ENCODE measurements at regions not wholly inside any gene's neighbourhood (a gene's known extent, or its start where the extent isn't known, plus 50 kb on each side); places are given as distances from the start of the nearest gene placed in this dataset.

- no peak for TF ChIP-seq CTCF (optimal IDR thresholded peaks at IDR 0.05 in 1 of 3, IDR thresholded peaks at IDR 0.05 in 1 of 3, conservative IDR thresholded peaks at IDR 0.05 in 1 of 3; ENCODE audit: extremely low read depth in 1 of 3, insufficient read depth in 2 of 3, low read length in 3 of 3)
- no peak for TF ChIP-seq EZH2 (IDR thresholded peaks at IDR 0.05; ENCODE audit: low read length)
- Histone ChIP-seq H3K36me3 (ENCODE audit: control insufficient read depth in 2 of 2, extremely low read depth in 1 of 2, insufficient read depth in 2 of 2, low read length in 2 of 2) (no peaks in the 10 kb centered on the region), H3K27ac (ENCODE audit: control insufficient read depth, insufficient read depth, low read length) (no peak overlapping the region), H3K9me3 (ENCODE audit: control insufficient read depth, low read depth, low read length) (no peaks in the 10 kb centered on the region), H3K4me3 (ENCODE audit: control insufficient read depth in 2 of 3, extremely low read depth in 1 of 3, insufficient read depth in 2 of 3, low read depth in 1 of 3, low read length in 3 of 3) (no peak overlapping the region), H3K4me2 (ENCODE audit: control insufficient read depth, extremely low read depth, insufficient read depth, low read depth, low read length) (no peak overlapping the region), H3K27me3 (ENCODE audit: control insufficient read depth, extremely low read depth, insufficient read depth, low read length) (no peaks in the 10 kb centered on the region), H3K9me1 (ENCODE audit: control insufficient read depth, extremely low read depth, insufficient read depth, low read length) (no peaks in the 10 kb centered on the region), H2AFZ (ENCODE audit: control insufficient read depth, low read length) (no peak overlapping the region), H3K79me2 (ENCODE audit: control insufficient read depth, insufficient read depth, low read length) (no peaks in the 10 kb centered on the region), H3K4me1 (ENCODE audit: control insufficient read depth, extremely low read depth, insufficient read depth, low read length) (peaks cover 12% of the 10 kb centered on the region), H4K20me1 (ENCODE audit: control insufficient read depth, extremely low read depth, insufficient read depth, low read length) (no peaks in the 10 kb centered on the region), H3K9ac (ENCODE audit: control insufficient read depth, extremely low read depth, insufficient read depth, low read length) (no peak overlapping the region)
- FAIRE-seq (peak; percentile 53), DNase-seq (ENCODE audit: low read depth, low spot score) (no peak)
- dilution Hi-C loops (cut with MboI; ENCODE audit: extremely low pct_ligation_motif_present, low sequenced_read_pairs), result no loop called here
These were observed 111.2 kb upstream of the SETBP1 start for GRCh38 chr18:44569391-44570055.

GRCh38 chr18:44579028-44579702 is 101.5 kb upstream of the SETBP1 start:
- FAIRE-seq (peak; percentile 84), DNase-seq (ENCODE audit: low read depth, low spot score) (no peak)
- H3K36me3 ChIP-seq (ENCODE audit: control insufficient read depth in 2 of 2, extremely low read depth in 1 of 2, insufficient read depth in 2 of 2, low read length in 2 of 2), result no peaks in the 10 kb centered on the region
- dilution Hi-C loops (cut with MboI; ENCODE audit: extremely low pct_ligation_motif_present, low sequenced_read_pairs), result no loop called here
- H3K9ac ChIP-seq (ENCODE audit: control insufficient read depth, extremely low read depth, insufficient read depth, low read length), result no peak overlapping the region
- TF ChIP-seq EZH2 (IDR thresholded peaks at IDR 0.05; ENCODE audit: low read length), result no peak
- TF ChIP-seq CTCF (optimal IDR thresholded peaks at IDR 0.05 in 1 of 3, IDR thresholded peaks at IDR 0.05 in 1 of 3, conservative IDR thresholded peaks at IDR 0.05 in 1 of 3; ENCODE audit: extremely low read depth in 1 of 3, insufficient read depth in 2 of 3, low read length in 3 of 3), result peak; percentile 60 to 73 (median 69)
- no peaks in the 10 kb centered on the region for H4K20me1 ChIP-seq (ENCODE audit: control insufficient read depth, extremely low read depth, insufficient read depth, low read length)
- H3K79me2 ChIP-seq (ENCODE audit: control insufficient read depth, insufficient read depth, low read length), result no peaks in the 10 kb centered on the region
- H3K27ac ChIP-seq (ENCODE audit: control insufficient read depth, insufficient read depth, low read length), result no peak overlapping the region
- H3K9me3 ChIP-seq (ENCODE audit: control insufficient read depth, low read depth, low read length), result no peaks in the 10 kb centered on the region
- peak overlapping the region; percentile 27 for H2AFZ ChIP-seq (ENCODE audit: control insufficient read depth, low read length)
- no peak overlapping the region for H3K4me3 ChIP-seq (ENCODE audit: control insufficient read depth in 2 of 3, extremely low read depth in 1 of 3, insufficient read depth in 2 of 3, low read depth in 1 of 3, low read length in 3 of 3)
- H3K9me1 ChIP-seq (ENCODE audit: control insufficient read depth, extremely low read depth, insufficient read depth, low read length), result no peaks in the 10 kb centered on the region
- H3K4me2 ChIP-seq (ENCODE audit: control insufficient read depth, extremely low read depth, insufficient read depth, low read depth, low read length), result no peak overlapping the region
- H3K27me3 ChIP-seq (ENCODE audit: control insufficient read depth, extremely low read depth, insufficient read depth, low read length), result no peaks in the 10 kb centered on the region
- H3K4me1 ChIP-seq (ENCODE audit: control insufficient read depth, extremely low read depth, insufficient read depth, low read length), result peaks cover 2% of the 10 kb centered on the region

Measured in keratinocyte (primary cell).